GM12878 (cell line): ENCODE measurements at regions not wholly inside any gene's neighbourhood (a gene's known extent, or its start where the extent isn't known, plus 50 kb on each side); places are given as distances from the start of the nearest gene placed in this dataset.

Experiments used
- ATAC-seq: fragments of 200-7000 bp; cut with Tn5 transposase; 3 replicates; pipeline ENCODE4 v1.9.1; 2020; ENCODE audit warnings: mild to moderate bottlenecking, moderate library complexity
- BruUV-seq: library from RNA; stranded (reverse); fragments of 400-500 nt; replicated peaks from 2 replicates; lab custom pipeline; 2021; lab: Mats Ljungman, UMichigan
- CTCF ChIA-PET: fragments of 300-600 bp; sonication (Branson Sonifier 250); formaldehyde crosslinking; extraction: SDS; loops from one replicate; lab custom pipeline; 2021; ENCODE audit warnings: inconsistent platforms; lab: Yijun Ruan, JAX
- POLR2A ChIA-PET: fragments of 350-600 bp; formaldehyde crosslinking; extraction: SDS; loops from one replicate; lab custom pipeline; 2021; ENCODE audit warnings: inconsistent platforms; lab: Charles Lee
- RAD21 ChIA-PET: fragments of 300-600 bp; sonication (Branson Sonifier 250); formaldehyde crosslinking; loops from one replicate; lab custom pipeline; 2023; ENCODE audit warnings: antibody characterized with exemption; ENCODE audit not compliant: unreplicated experiment; lab: Charles Lee
- SMC1A ChIA-PET: fragments of 300-600 bp; sonication (Branson Sonifier 250); formaldehyde crosslinking; loops from one replicate; lab custom pipeline; 2023; ENCODE audit not compliant: unreplicated experiment, uncharacterized antibody; lab: Charles Lee
- DNase-seq: peaks from one replicate; pipeline ENCODE4 v3.0.0-alpha.2; 2011; ENCODE audit warnings: low read depth, low spot score
- FAIRE-seq: peaks from 3 replicates; lab custom pipeline; 2011; peaks lifted over from hg19 to GRCh38; lab: Jason Lieb, UNC
- H2AFZ ChIP-seq: 2 replicates; pipeline ENCODE4 v1.6.0; 2011; ENCODE audit warnings: low read depth, low read length, control low read depth; ENCODE audit not compliant: control insufficient read depth
- H3K27ac ChIP-seq: 2 replicates; pipeline ENCODE4 v1.5.1; 2011; ENCODE audit warnings: control low read depth; ENCODE audit not compliant: control insufficient read depth, insufficient read depth
- H3K27me3 ChIP-seq, 2 experiments: replicated peaks in 1 of 2; 2 replicates each; pipeline versions ENCODE4 v1.6.0 to v1.6.1; 2011; ENCODE audit warnings: low read length in 1 of 2; ENCODE audit not compliant: control insufficient read depth in 2 of 2, insufficient read depth in 2 of 2
- H3K36me3 ChIP-seq, 2 experiments: 2 replicates each; pipeline ENCODE4 v1.5.1; 2011; ENCODE audit warnings: low read length in 1 of 2; ENCODE audit not compliant: control insufficient read depth in 2 of 2, insufficient read depth in 2 of 2
- H3K4me1 ChIP-seq: 2 replicates; pipeline ENCODE4 v1.6.1; 2011; ENCODE audit warnings: mild to moderate bottlenecking, low read length, moderate library complexity, mixed read lengths; ENCODE audit not compliant: control insufficient read depth, insufficient read depth
- H3K4me2 ChIP-seq: 2 replicates; pipeline ENCODE4 v1.6.0; 2011; ENCODE audit warnings: control low read depth; ENCODE audit not compliant: control insufficient read depth, insufficient read depth
- H3K4me3 ChIP-seq: fragments of 200-600 bp; sonication (generic); 2 replicates; pipeline ENCODE4 v1.5.1; 2016
- H3K79me2 ChIP-seq: 2 replicates; pipeline ENCODE4 v1.6.0; 2011; ENCODE audit warnings: low read length; ENCODE audit not compliant: control insufficient read depth, insufficient read depth
- H3K9ac ChIP-seq: 2 replicates; pipeline ENCODE4 v1.8.0; 2011; ENCODE audit warnings: low read length, control low read depth, mixed read lengths; ENCODE audit not compliant: control insufficient read depth, insufficient read depth
- H3K9me3 ChIP-seq: replicated peaks from 3 replicates; pipeline ENCODE4 v1.5.1; 2011; ENCODE audit warnings: mild to moderate bottlenecking, low read length; ENCODE audit not compliant: control insufficient read depth, insufficient read depth
- H4K20me1 ChIP-seq: 2 replicates; pipeline ENCODE4 v1.6.0; 2011; ENCODE audit not compliant: control insufficient read depth, insufficient read depth
- E2F4 ChIP-seq: IDR thresholded peaks from 2 replicates; pipeline ENCODE4 v1.6.1; 2012; ENCODE audit warnings: low read depth, low read length, improper control_type of control experiment
- KLF5 ChIP-seq: fragments of 450-650 bp; IDR thresholded peaks from 2 replicates; pipeline ENCODE4 v1.6.1; 2014; ENCODE audit warnings: mild to moderate bottlenecking; ENCODE audit not compliant: partially characterized antibody
- TARDBP ChIP-seq: IDR thresholded peaks from 2 replicates; pipeline ENCODE4 v1.6.1; 2016; ENCODE audit warnings: borderline replicate concordance
- TCF3 ChIP-seq: IDR thresholded peaks from 2 replicates; pipeline ENCODE4 v1.6.1; 2012; ENCODE audit warnings: low read depth, mild to moderate bottlenecking, low read length, borderline replicate concordance; ENCODE audit not compliant: insufficient read depth
- ZNF24 ChIP-seq: fragments of 450-650 bp; IDR thresholded peaks from 2 replicates; pipeline ENCODE4 v1.6.1; 2017; ENCODE audit warnings: antibody characterized with exemption, mild to moderate bottlenecking
- WGBS: methylation state at CpG from one replicate; pipeline ENCODE4 v1.1.6; 2016; ENCODE audit warnings: low lambda C conversion rate; ENCODE audit not compliant: insufficient replicate concordance, insufficient coverage; ENCODE audit errors: missing lambda C conversion rate; 5-methylcytosine and 5-hydroxymethylcytosine counted together
- in situ Hi-C: fragments of 300-500 bp; cut with MboI; formaldehyde crosslinking; loops from 9 replicates; pipeline ENCODE4 v1.14.3; 2018; ENCODE audit warnings: mixed read lengths
- intact Hi-C: fragments of 100-400 bp; cut with micrococcal nuclease; formaldehyde crosslinking; loops from one replicate; pipeline ENCODE4 v1.14.2; 2022; ENCODE audit not compliant: unreplicated experiment
- TF ChIP-seq, protein P1 (sequence below): fragments of 450-650 bp; formaldehyde crosslinking; IDR thresholded peaks from 2 replicates; pipeline ENCODE4 v1.4.0; 2020; ENCODE audit warnings: mild to moderate bottlenecking, moderate library complexity
- TF ChIP-seq, protein P2 (sequence below): fragments of 150-350 bp; IDR thresholded peaks from 2 replicates; pipeline ENCODE4 v1.6.1; 2016; ENCODE audit warnings: low read depth, low read length

DNA sequence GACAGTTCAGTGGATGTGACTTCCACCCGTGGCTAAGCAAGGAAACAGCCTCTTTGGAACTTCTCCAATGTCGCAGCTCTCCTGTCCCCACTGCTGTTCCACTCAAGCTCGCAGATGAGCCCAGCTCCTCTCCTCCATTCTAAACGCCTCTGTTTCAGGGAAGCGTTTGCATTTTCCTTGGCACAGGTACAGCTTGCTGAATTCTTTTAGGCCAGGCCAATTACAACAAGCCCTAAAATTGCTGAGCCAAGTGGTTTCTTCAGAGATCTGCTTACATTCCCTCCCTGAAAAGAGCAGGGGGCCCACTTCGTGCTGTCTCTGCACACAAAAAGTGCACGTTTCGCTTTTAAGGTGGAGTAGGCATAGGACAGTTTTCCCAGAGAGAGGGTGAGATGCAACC is 91.5 kb upstream of the BLID start (continued):
- TF ChIP-seq, protein P1, sequence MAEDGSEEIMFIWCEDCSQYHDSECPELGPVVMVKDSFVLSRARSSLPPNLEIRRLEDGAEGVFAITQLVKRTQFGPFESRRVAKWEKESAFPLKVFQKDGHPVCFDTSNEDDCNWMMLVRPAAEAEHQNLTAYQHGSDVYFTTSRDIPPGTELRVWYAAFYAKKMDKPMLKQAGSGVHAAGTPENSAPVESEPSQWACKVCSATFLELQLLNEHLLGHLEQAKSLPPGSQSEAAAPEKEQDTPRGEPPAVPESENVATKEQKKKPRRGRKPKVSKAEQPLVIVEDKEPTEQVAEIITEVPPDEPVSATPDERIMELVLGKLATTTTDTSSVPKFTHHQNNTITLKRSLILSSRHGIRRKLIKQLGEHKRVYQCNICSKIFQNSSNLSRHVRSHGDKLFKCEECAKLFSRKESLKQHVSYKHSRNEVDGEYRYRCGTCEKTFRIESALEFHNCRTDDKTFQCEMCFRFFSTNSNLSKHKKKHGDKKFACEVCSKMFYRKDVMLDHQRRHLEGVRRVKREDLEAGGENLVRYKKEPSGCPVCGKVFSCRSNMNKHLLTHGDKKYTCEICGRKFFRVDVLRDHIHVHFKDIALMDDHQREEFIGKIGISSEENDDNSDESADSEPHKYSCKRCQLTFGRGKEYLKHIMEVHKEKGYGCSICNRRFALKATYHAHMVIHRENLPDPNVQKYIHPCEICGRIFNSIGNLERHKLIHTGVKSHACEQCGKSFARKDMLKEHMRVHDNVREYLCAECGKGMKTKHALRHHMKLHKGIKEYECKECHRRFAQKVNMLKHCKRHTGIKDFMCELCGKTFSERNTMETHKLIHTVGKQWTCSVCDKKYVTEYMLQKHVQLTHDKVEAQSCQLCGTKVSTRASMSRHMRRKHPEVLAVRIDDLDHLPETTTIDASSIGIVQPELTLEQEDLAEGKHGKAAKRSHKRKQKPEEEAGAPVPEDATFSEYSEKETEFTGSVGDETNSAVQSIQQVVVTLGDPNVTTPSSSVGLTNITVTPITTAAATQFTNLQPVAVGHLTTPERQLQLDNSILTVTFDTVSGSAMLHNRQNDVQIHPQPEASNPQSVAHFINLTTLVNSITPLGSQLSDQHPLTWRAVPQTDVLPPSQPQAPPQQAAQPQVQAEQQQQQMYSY (CRISPR knock-in tag): no peak

- intact Hi-C loops: no loop called here
- Histone ChIP-seq H4K20me1 (no peaks in the 10 kb centered on the region; the same call in 1 of the 2 replicates), H3K4me2 (no peak overlapping the region)
Measured at GRCh38 chr11:122205036-122205435, 89.0 kb upstream of the BLID start.

More at GRCh38 chr11:122205036-122205435, 89.0 kb upstream of the BLID start:
- ATAC-seq (no peak), FAIRE-seq (no peak)
- RAD21 ChIA-PET: no interaction called here
- no peaks in the 10 kb centered on the region for H3K4me1 ChIP-seq
- peaks cover 3 to 8% of the 10 kb centered on the region in 2 experiments for H3K27me3 ChIP-seq
- no peak overlapping the region for H3K9ac ChIP-seq
- POLR2A ChIA-PET: no interaction called here
- in situ Hi-C loops: loop anchor here (5.0 kb wide), 1 partner anchor 553 kb away; no protein-coding TSS in a partner anchor
- no peaks in the 10 kb centered on the region for H3K9me3 ChIP-seq
- BruUV-seq: no TSS peak
- WGBS: 24% methylated on average over 5 of the region's 5 CpGs
- SMC1A ChIA-PET: no interaction called here
- no peaks in the 10 kb centered on the region for H3K79me2 ChIP-seq
- H3K36me3 ChIP-seq: no peaks in the 10 kb centered on the region
- TF ChIP-seq, protein P2, sequence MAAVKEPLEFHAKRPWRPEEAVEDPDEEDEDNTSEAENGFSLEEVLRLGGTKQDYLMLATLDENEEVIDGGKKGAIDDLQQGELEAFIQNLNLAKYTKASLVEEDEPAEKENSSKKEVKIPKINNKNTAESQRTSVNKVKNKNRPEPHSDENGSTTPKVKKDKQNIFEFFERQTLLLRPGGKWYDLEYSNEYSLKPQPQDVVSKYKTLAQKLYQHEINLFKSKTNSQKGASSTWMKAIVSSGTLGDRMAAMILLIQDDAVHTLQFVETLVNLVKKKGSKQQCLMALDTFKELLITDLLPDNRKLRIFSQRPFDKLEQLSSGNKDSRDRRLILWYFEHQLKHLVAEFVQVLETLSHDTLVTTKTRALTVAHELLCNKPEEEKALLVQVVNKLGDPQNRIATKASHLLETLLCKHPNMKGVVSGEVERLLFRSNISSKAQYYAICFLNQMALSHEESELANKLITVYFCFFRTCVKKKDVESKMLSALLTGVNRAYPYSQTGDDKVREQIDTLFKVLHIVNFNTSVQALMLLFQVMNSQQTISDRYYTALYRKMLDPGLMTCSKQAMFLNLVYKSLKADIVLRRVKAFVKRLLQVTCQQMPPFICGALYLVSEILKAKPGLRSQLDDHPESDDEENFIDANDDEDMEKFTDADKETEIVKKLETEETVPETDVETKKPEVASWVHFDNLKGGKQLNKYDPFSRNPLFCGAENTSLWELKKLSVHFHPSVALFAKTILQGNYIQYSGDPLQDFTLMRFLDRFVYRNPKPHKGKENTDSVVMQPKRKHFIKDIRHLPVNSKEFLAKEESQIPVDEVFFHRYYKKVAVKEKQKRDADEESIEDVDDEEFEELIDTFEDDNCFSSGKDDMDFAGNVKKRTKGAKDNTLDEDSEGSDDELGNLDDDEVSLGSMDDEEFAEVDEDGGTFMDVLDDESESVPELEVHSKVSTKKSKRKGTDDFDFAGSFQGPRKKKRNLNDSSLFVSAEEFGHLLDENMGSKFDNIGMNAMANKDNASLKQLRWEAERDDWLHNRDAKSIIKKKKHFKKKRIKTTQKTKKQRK: no peak
- no peak for TF ChIP-seq KLF5
- no peak for TF ChIP-seq E2F4
- no peak for TF ChIP-seq ZNF24
- no peak for TF ChIP-seq TCF3
- no peak for TF ChIP-seq TARDBP
- TF ChIP-seq, all 136 proteins: peak for 0
- Histone ChIP-seq H2AFZ (no peak overlapping the region), H3K27ac (no peak overlapping the region), H3K4me3 (no peak overlapping the region)
- DNase-seq: no peak
- CTCF ChIA-PET: interaction anchor here (4.5 to 6.0 kb wide), 2 partner anchors 11 to 549 kb away, joined by 32 to 46 read pairs; no protein-coding TSS in a partner anchor
